HepG2 (cell line): ENCODE measurements at regions not wholly inside any gene's neighbourhood (a gene's known extent, or its start where the extent isn't known, plus 50 kb on each side); places are given as distances from the start of the nearest gene placed in this dataset.

Experiments used
- ATAC-seq: fragments of 200-7000 bp; cut with Tn5 transposase; 3 replicates; pipeline ENCODE4 v1.9.1; 2020; ENCODE audit warnings: mild to moderate bottlenecking, moderate library complexity
- BruUV-seq: library from RNA; stranded (reverse); fragments of 400-500 nt; replicated peaks from 2 replicates; lab custom pipeline; 2021; lab: Mats Ljungman, UMichigan
- CTCF ChIA-PET: fragments of 300-600 bp; formaldehyde crosslinking; extraction: SDS; loops from one replicate; lab custom pipeline; 2021; ENCODE audit warnings: low total read pairs, inconsistent platforms, low intra/inter-chr PET ratio; lab: Yijun Ruan, JAX
- POLR2A ChIA-PET: fragments of 350-600 bp; sonication (Branson Sonifier 250); formaldehyde crosslinking; loops from one replicate; lab custom pipeline; 2020; ENCODE audit warnings: antibody characterized with exemption, inconsistent platforms; lab: Yijun Ruan, JAX
- DNase-seq: peaks from one replicate; pipeline ENCODE4 v3.0.0-alpha.2; 2015; ENCODE audit warnings: low spot score
- FAIRE-seq: peaks from 3 replicates; lab custom pipeline; 2011; peaks lifted over from hg19 to GRCh38; lab: Jason Lieb, UNC
- H2AFZ ChIP-seq: one replicate; pipeline ENCODE4 v1.6.1; 2011; ENCODE audit warnings: low read length, inconsistent platforms
- H3K27ac ChIP-seq: fragments of 300-600 bp; 3 replicates; pipeline ENCODE4 v1.8.0; 2011; ENCODE audit warnings: mixed run types, mild to moderate bottlenecking, mixed read lengths, low read length, inconsistent platforms; ENCODE audit not compliant: insufficient read depth; ENCODE audit errors: extremely low read length
- H3K27me3 ChIP-seq, 2 experiments: fragments of 200-600 bp in 1 of 2; 2 replicates in 1 of 2; 3 replicates in 1 of 2; pipeline versions ENCODE4 v1.6.0 to v1.8.0; 2011; ENCODE audit warnings: low read length in 2 of 2, mild to moderate bottlenecking in 2 of 2, moderate library complexity in 2 of 2, inconsistent platforms in 1 of 2; ENCODE audit not compliant: insufficient read depth in 2 of 2, control insufficient read depth in 1 of 2
- H3K36me3 ChIP-seq, 2 experiments: fragments of 200-600 bp in 1 of 2; replicated peaks in 1 of 2; 2 replicates in 1 of 2; 3 replicates in 1 of 2; pipeline versions ENCODE4 v1.5.1 to v1.8.0; 2011; ENCODE audit warnings: low read length in 2 of 2, inconsistent platforms in 1 of 2; ENCODE audit not compliant: insufficient read depth in 2 of 2, control insufficient read depth in 1 of 2
- H3K4me1 ChIP-seq: 2 replicates; pipeline ENCODE4 v1.5.1; 2012; ENCODE audit warnings: low read length, inconsistent platforms; ENCODE audit not compliant: insufficient read depth
- H3K4me2 ChIP-seq: 2 replicates; pipeline ENCODE4 v1.6.0; 2011; ENCODE audit warnings: low read depth, low read length, inconsistent platforms
- H3K4me3 ChIP-seq, 3 experiments: fragments of 200-600 bp in 1 of 3; sonication (generic), shearing (Covaris generic) in 1 of 3; replicated peaks in 1 of 3; 2 replicates each; pipeline ENCODE4 v1.5.1; 2011 to 2016; ENCODE audit warnings: low read length in 3 of 3, inconsistent platforms in 2 of 3, low read depth in 2 of 3, mild to moderate bottlenecking in 2 of 3, control low read depth in 1 of 3, mixed read lengths in 1 of 3; ENCODE audit not compliant: insufficient read depth in 1 of 3
- H3K79me2 ChIP-seq: one replicate; pipeline ENCODE4 v1.6.1; 2011; ENCODE audit warnings: low read length, inconsistent platforms; ENCODE audit not compliant: insufficient read depth
- H3K9ac ChIP-seq: 2 replicates; pipeline ENCODE4 v1.6.0; 2011; ENCODE audit warnings: mild to moderate bottlenecking, low read depth, low read length, inconsistent platforms; ENCODE audit not compliant: insufficient read depth
- H3K9me3 ChIP-seq: 2 replicates; pipeline ENCODE4 v1.5.1; 2012; ENCODE audit warnings: mild to moderate bottlenecking, low read length
- H4K20me1 ChIP-seq: 2 replicates; pipeline ENCODE4 v1.6.0; 2011; ENCODE audit warnings: inconsistent platforms, mild to moderate bottlenecking, low read length, moderate library complexity; ENCODE audit not compliant: insufficient read depth
- FOXO4 ChIP-seq: sonication (generic); formaldehyde crosslinking; conservative IDR thresholded peaks from 2 replicates; pipeline ENCODE4 v1.8.1; 2023; ENCODE audit warnings: missing genetic modification reagents
- GMEB2 ChIP-seq: IDR thresholded peaks from 2 replicates; pipeline ENCODE4 v1.6.1; 2016; ENCODE audit warnings: missing biosample characterization, missing genetic modification reagents, low read depth
- KDM5A ChIP-seq: fragments of 200-600 bp; sonication (generic); IDR thresholded peaks from 2 replicates; pipeline ENCODE4 v1.7.0; 2018; ENCODE audit warnings: antibody characterized with exemption, mild to moderate bottlenecking, low read length, borderline replicate concordance
- NFE2L2 ChIP-seq: fragments of 150-350 bp; IDR thresholded peaks from 2 replicates; pipeline ENCODE4 v1.6.1; 2014; ENCODE audit warnings: low read length
- ZNF121 ChIP-seq: sonication (generic); formaldehyde crosslinking; IDR thresholded peaks from 2 replicates; pipeline ENCODE4 v1.5.0; 2020; ENCODE audit warnings: mild to moderate bottlenecking, missing genetic modification reagents
- ZNF574 ChIP-seq: sonication (generic); formaldehyde crosslinking; IDR thresholded peaks from 2 replicates; pipeline ENCODE4 v1.4.0; 2020; ENCODE audit warnings: missing genetic modification reagents
- ZNF607 ChIP-seq: sonication (generic); formaldehyde crosslinking; IDR thresholded peaks from 2 replicates; pipeline ENCODE4 v1.5.1; 2020; ENCODE audit warnings: missing genetic modification reagents, mild to moderate bottlenecking, borderline replicate concordance
- ZSCAN29 ChIP-seq: sonication (generic); formaldehyde crosslinking; conservative IDR thresholded peaks from 2 replicates; pipeline ENCODE4 v1.4.0; 2020; ENCODE audit warnings: mild to moderate bottlenecking, missing genetic modification reagents
- WGBS: methylation state at CpG from one replicate; pipeline ENCODE4 v1.1.6; 2017; ENCODE audit warnings: low lambda C conversion rate; 5-methylcytosine and 5-hydroxymethylcytosine counted together
- in situ Hi-C: cut with HindIII; loops from 2 replicates; pipeline ENCODE4 v1.10.0; 2017; ENCODE audit warnings: low pct_unique_long_range_greater_than_20kb; ENCODE audit not compliant: extremely low pct_ligation_motif_present
- intact Hi-C: fragments of 100-400 bp; cut with micrococcal nuclease; formaldehyde crosslinking; loops from one replicate; pipeline ENCODE4 v1.10.0; 2022; ENCODE audit not compliant: unreplicated experiment

GRCh38 chr11:130999992-131000770 is 83.9 kb upstream of the SNX19 start (continued):
- TF ChIP-seq NFE2L2 = peak; percentile 77; the same call in 1 of the 2 replicates
- TF ChIP-seq, all 625 proteins: peak for 22

- TF ChIP-seq GMEB2 (no peak), KDM5A (no peak)
- TF ChIP-seq, all 625 proteins: peak for 0
- Histone ChIP-seq H3K36me3 (no peaks in the 10 kb centered on the region), H3K79me2 (no peaks in the 10 kb centered on the region), H3K27me3 (no peaks in the 10 kb centered on the region), H3K4me2 (no peak overlapping the region), H2AFZ (no peak overlapping the region), H3K9me3 (no peaks in the 10 kb centered on the region), H4K20me1 (no peaks in the 10 kb centered on the region), H3K4me1 (peaks cover 8% of the 10 kb centered on the region), H3K4me3 (no peak overlapping the region), H3K27ac (no peak overlapping the region), H3K9ac (no peak overlapping the region)
- ATAC-seq (no peak), DNase-seq (no peak), FAIRE-seq (no peak)
- in situ Hi-C loops = no loop called here
- intact Hi-C loops = no loop called here
- WGBS = 39% methylated on average over 6 of the region's 6 CpGs
- ChIA-PET POLR2A (no interaction called here), CTCF (no interaction called here)
- no TSS peak for BruUV-seq
These were observed 85.9 kb upstream of the SNX19 start for GRCh38 chr11:131002145-131002544.

GRCh38 chr11:131005829-131006228 is 89.5 kb upstream of the SNX19 start:
- ATAC-seq = no peak
- FAIRE-seq = no peak
- no peaks in the 10 kb centered on the region for H3K27me3 ChIP-seq
- H3K9me3 ChIP-seq = no peaks in the 10 kb centered on the region
- no peaks in the 10 kb centered on the region for H3K36me3 ChIP-seq
- ChIA-PET CTCF (no interaction called here), POLR2A (no interaction called here)
- no peak overlapping the region for H3K4me3 ChIP-seq
- WGBS = 32% methylated on average over 3 of the region's 3 CpGs
- no peak overlapping the region for H2AFZ ChIP-seq
- no TSS peak for BruUV-seq
- no peaks in the 10 kb centered on the region for H4K20me1 ChIP-seq
- DNase-seq = no peak
- H3K4me1 ChIP-seq = no peaks in the 10 kb centered on the region
- no peak overlapping the region for H3K27ac ChIP-seq
- intact Hi-C loops = no loop called here
- H3K4me2 ChIP-seq = no peak overlapping the region
- in situ Hi-C loops = no loop called here
- no peak overlapping the region for H3K9ac ChIP-seq
- no peaks in the 10 kb centered on the region for H3K79me2 ChIP-seq
- no peak for TF ChIP-seq FOXO4
- TF ChIP-seq ZSCAN29 (CRISPR knock-in tag) = no peak
- no peak for TF ChIP-seq ZNF574 (CRISPR knock-in tag)
- TF ChIP-seq ZNF607 (CRISPR knock-in tag) = no peak
- TF ChIP-seq ZNF121 (CRISPR knock-in tag) = no peak
